Ovary (tissue), 3 donors: ENCODE measurements at regions not wholly inside any gene's neighbourhood (a gene's known extent, or its start where the extent isn't known, plus 50 kb on each side); places are given as distances from the start of the nearest gene placed in this dataset.

ENCODE experiments used
- CTCF ChIP-seq, 3 donors: fragments of 450-650 bp in 2 of 3; fragments of 200-600 bp in 1 of 3; IDR thresholded peaks; one replicate each; pipeline versions ENCODE4 v1.5.1 to v1.8.0; 2016 to 2022; ENCODE audit warnings: antibody characterized with exemption in 3 of 3, mild to moderate bottlenecking in 1 of 3
- EP300 ChIP-seq: sonication (generic); formaldehyde crosslinking; IDR thresholded peaks from one replicate; pipeline ENCODE4 v1.6.1; 2017; ENCODE audit warnings: antibody characterized with exemption
- POLR2A ChIP-seq: fragments of 450-650 bp; IDR thresholded peaks from one replicate; pipeline ENCODE4 v1.6.1; 2017; ENCODE audit warnings: antibody characterized with exemption, mild to moderate bottlenecking, moderate library complexity
- donor health status: DM: no; HTN: no; CAD: no.

DNA sequence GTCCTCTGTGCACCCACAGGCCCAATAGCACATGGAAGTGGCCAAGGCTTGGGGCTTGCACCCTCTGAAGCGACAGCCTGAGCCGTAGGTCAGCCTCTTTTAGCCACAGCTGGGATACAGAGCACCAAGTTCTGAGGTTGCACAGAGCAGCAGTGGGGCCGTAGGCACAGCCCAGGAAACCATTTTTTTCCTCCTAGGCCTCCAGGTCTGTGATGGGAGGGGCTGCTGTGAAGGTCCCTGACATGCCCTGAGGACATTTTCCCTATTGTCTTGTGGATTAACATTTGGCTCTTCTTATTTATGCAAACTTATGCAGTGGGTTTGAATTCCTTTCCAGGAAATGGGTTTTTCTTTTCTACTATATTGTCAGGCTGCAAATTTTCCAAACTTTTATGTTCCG lies 878.7 kb upstream of the MAN1A1 start:
- no peak for TF ChIP-seq POLR2A
- TF ChIP-seq CTCF (IDR thresholded peaks at IDR 0.05): no peak
- no peak for TF ChIP-seq EP300
